Sigmoid colon (tissue), 6 donors: ENCODE measurements at regions not wholly inside any gene's neighbourhood (a gene's known extent, or its start where the extent isn't known, plus 50 kb on each side); places are given as distances from the start of the nearest gene placed in this dataset.

ENCODE experiments used
- DNase-seq: peaks from one replicate; pipeline ENCODE4 v3.0.0-alpha.2; 2019
- H3K27ac ChIP-seq, 4 donors: fragments of 200-600 bp; sonication (generic); one replicate each; pipeline ENCODE4 v1.5.1; 2016 to 2019; ENCODE audit warnings: mild to moderate bottlenecking in 1 of 4
- H3K27me3 ChIP-seq, 3 donors: fragments of 200-600 bp; sonication (generic); one replicate each; pipeline ENCODE4 v1.5.1; 2019; ENCODE audit warnings: mild to moderate bottlenecking in 1 of 3
- H3K36me3 ChIP-seq, 4 donors: fragments of 200-600 bp; sonication (generic); one replicate each; pipeline ENCODE4 v1.5.1; 2016 to 2019
- H3K4me1 ChIP-seq, 4 donors: fragments of 200-600 bp; sonication (generic); one replicate each; pipeline ENCODE4 v1.5.1; 2017 to 2019
- H3K4me3 ChIP-seq, 4 donors: fragments of 200-600 bp; sonication (generic); one replicate each; pipeline ENCODE4 v1.5.1; 2017 to 2019; ENCODE audit warnings: mild to moderate bottlenecking in 2 of 4, moderate library complexity in 1 of 4
- H3K9me3 ChIP-seq, 4 donors: fragments of 200-600 bp in 3 of 4; sonication (generic) in 3 of 4; one replicate each; pipeline versions ENCODE4 v1.5.1 to v1.6.1; 2013 to 2019
- EP300 ChIP-seq, 4 donors: sonication (generic); formaldehyde crosslinking; IDR thresholded peaks; one replicate each; pipeline ENCODE4 v1.6.1; 2017; ENCODE audit warnings: antibody characterized with exemption in 4 of 4
- POLR2A ChIP-seq, 2 donors: fragments of 450-650 bp; IDR thresholded peaks; one replicate each; pipeline ENCODE4 v1.6.1; 2016; ENCODE audit warnings: antibody characterized with exemption in 2 of 2, mild to moderate bottlenecking in 2 of 2, moderate library complexity in 2 of 2
- POLR2AphosphoS5 ChIP-seq, 4 donors: sonication (generic); formaldehyde crosslinking; IDR thresholded peaks; one replicate each; pipeline ENCODE4 v1.6.1; 2017; ENCODE audit warnings: antibody characterized with exemption in 4 of 4
- WGBS, 2 donors: extraction: QIAGEN DNeasy Blood & Tissue Kit; methylation state at CpG; one replicate each; pipeline ENCODE4 v1.1.7; 2013; 5-methylcytosine and 5-hydroxymethylcytosine counted together
- intact Hi-C: fragments of 100-400 bp; cut with DNase I; formaldehyde crosslinking; loops from one replicate; pipeline ENCODE4 v1.15.1; 2023
- TF ChIP-seq, protein P1 (sequence below), 4 experiments: fragments of 450-650 bp in 3 of 4; fragments of 200-600 bp in 1 of 4; IDR thresholded peaks; one replicate each; pipeline ENCODE4 v1.5.1; 2016 to 2019; ENCODE audit warnings: antibody characterized with exemption in 4 of 4, mild to moderate bottlenecking in 3 of 4, moderate library complexity in 2 of 4
- donor health status: healthy with polysubstance abuse.
- donor health status: healthy.

DNA sequence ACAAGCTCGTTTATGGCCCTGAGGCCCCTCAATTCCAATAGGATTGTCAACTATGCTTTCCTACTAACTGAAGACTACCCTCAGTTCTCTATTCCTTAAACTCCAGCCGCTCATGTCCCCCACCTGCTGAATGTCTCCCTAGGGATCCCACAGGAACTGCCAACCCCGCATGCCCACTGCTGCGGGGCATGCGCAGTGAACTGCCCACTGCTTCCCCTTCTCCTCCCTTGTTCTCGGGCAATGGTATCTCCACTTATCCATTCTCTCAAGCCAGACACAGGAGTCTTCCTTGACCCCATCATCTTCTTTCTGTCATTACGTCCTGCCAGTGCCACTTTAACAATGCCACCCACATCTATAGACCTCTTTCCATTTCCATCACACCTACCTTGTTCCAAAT, 90.0 kb downstream of the FGF18 start:
- H3K4me3 ChIP-seq = no peak overlapping the region
- TF ChIP-seq POLR2AphosphoS5 (IDR thresholded peaks at IDR 0.05) (no peak), POLR2A (IDR thresholded peaks at IDR 0.05) (no peak), EP300 (IDR thresholded peaks at IDR 0.05) (no peak)
- TF ChIP-seq, protein P1, sequence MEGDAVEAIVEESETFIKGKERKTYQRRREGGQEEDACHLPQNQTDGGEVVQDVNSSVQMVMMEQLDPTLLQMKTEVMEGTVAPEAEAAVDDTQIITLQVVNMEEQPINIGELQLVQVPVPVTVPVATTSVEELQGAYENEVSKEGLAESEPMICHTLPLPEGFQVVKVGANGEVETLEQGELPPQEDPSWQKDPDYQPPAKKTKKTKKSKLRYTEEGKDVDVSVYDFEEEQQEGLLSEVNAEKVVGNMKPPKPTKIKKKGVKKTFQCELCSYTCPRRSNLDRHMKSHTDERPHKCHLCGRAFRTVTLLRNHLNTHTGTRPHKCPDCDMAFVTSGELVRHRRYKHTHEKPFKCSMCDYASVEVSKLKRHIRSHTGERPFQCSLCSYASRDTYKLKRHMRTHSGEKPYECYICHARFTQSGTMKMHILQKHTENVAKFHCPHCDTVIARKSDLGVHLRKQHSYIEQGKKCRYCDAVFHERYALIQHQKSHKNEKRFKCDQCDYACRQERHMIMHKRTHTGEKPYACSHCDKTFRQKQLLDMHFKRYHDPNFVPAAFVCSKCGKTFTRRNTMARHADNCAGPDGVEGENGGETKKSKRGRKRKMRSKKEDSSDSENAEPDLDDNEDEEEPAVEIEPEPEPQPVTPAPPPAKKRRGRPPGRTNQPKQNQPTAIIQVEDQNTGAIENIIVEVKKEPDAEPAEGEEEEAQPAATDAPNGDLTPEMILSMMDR (IDR thresholded peaks at IDR 0.05) = no peak
- intact Hi-C loops = no loop called here

GRCh38 chr5:171512397-171512796, 93.0 kb downstream of the FGF18 start:
- Histone ChIP-seq H3K27ac (no peak overlapping the region), H3K36me3 (no peaks in the 10 kb centered on the region), H3K4me1 (no peaks in the 10 kb centered on the region), H3K9me3 (no peaks in the 10 kb centered on the region), H3K4me3 (no peak overlapping the region), H3K27me3 (no peaks in the 10 kb centered on the region)
- intact Hi-C loops = no loop called here
- WGBS, 2 donors = 83 to 86% methylated on average over 5 of the region's 5 CpGs
- no peak for DNase-seq
- TF ChIP-seq POLR2AphosphoS5 (IDR thresholded peaks at IDR 0.05) (no peak), EP300 (IDR thresholded peaks at IDR 0.05) (no peak), POLR2A (IDR thresholded peaks at IDR 0.05) (no peak)
- TF ChIP-seq, protein P1 (IDR thresholded peaks at IDR 0.05) = no peak

More for the DNA sequence above, 90.0 kb downstream of the FGF18 start:
- no peak overlapping the region for H3K27ac ChIP-seq
- 85 to 88% methylated on average over 7 of the region's 7 CpGs for WGBS, 2 donors
- no peaks in the 10 kb centered on the region for H3K36me3 ChIP-seq
- no peaks in the 10 kb centered on the region for H3K9me3 ChIP-seq
- H3K4me1 ChIP-seq = peaks cover 0 to 4% (median 0%) of the 10 kb centered on the region in 4 donors
- H3K27me3 ChIP-seq = no peaks in the 10 kb centered on the region
- no peak for DNase-seq

- WGBS, 2 donors = 74 to 79% methylated on average over 2 of the region's 2 CpGs
- TF ChIP-seq EP300 (IDR thresholded peaks at IDR 0.05) (no peak), POLR2AphosphoS5 (IDR thresholded peaks at IDR 0.05) (no peak), POLR2A (IDR thresholded peaks at IDR 0.05) (no peak)
Observed at GRCh38 chr5:171513591-171513990, 94.1 kb downstream of the FGF18 start.

DNA sequence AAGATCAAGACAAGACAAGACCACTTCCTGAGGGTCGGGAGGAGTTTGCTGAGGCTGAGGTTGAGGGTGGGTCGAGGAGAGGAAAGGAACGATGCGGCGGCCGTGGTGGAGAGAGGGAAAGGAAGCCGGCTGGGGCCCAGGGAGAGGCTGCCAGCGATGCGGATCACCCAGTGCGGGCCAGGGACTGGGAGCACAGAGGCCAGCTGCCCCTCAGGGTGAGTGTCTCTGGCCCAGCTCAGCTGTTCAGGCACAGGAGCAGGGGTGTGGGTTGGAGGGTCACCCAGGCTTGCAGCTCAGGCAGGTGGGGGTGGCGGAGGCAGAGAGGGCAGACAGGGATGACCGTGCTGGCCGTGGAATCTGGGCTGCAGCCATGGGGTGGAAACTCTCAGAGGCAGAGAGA, 99.5 kb downstream of the FGF18 start:
- intact Hi-C loops = no loop called here
- H3K9me3 ChIP-seq = no peaks in the 10 kb centered on the region
- H3K4me3 ChIP-seq = no peak overlapping the region
- DNase-seq = no peak
- H3K27ac ChIP-seq = no peak overlapping the region
- WGBS, 2 donors = 91% methylated on average over 13 of the region's 13 CpGs
- H3K27me3 ChIP-seq = no peaks in the 10 kb centered on the region
- H3K36me3 ChIP-seq = no peaks in the 10 kb centered on the region
- TF ChIP-seq EP300 (IDR thresholded peaks at IDR 0.05) (no peak), POLR2AphosphoS5 (IDR thresholded peaks at IDR 0.05) (no peak), POLR2A (IDR thresholded peaks at IDR 0.05) (no peak)
- TF ChIP-seq, protein P1 (IDR thresholded peaks at IDR 0.05) = no peak
- peaks cover 0 to 28% (median 21%) of the 10 kb centered on the region in 4 donors for H3K4me1 ChIP-seq

More at GRCh38 chr5:171513591-171513990, 94.1 kb downstream of the FGF18 start:
- Histone ChIP-seq H3K9me3 (no peaks in the 10 kb centered on the region), H3K27me3 (no peaks in the 10 kb centered on the region), H3K4me1 (no peaks in the 10 kb centered on the region), H3K4me3 (no peak overlapping the region), H3K27ac (no peak overlapping the region), H3K36me3 (no peaks in the 10 kb centered on the region)
- intact Hi-C loops = no loop called here
- no peak for DNase-seq

GRCh38 chr5:171520300-171521174, 101.1 kb downstream of the FGF18 start:
- 28 to 62% methylated on average over 20 of the region's 20 CpGs for WGBS, 2 donors
- H3K4me3 ChIP-seq = no peak overlapping the region
- intact Hi-C loops = no loop called here
- H3K36me3 ChIP-seq = no peaks in the 10 kb centered on the region
- no peak for DNase-seq
- no peaks in the 10 kb centered on the region for H3K27me3 ChIP-seq
- TF ChIP-seq EP300 (IDR thresholded peaks at IDR 0.05) (no peak), POLR2A (IDR thresholded peaks at IDR 0.05) (no peak), POLR2AphosphoS5 (IDR thresholded peaks at IDR 0.05) (no peak)
- TF ChIP-seq, protein P1 (IDR thresholded peaks at IDR 0.05) = no peak
- H3K27ac ChIP-seq = peak overlapping the region; percentile 49 to 82 (median 73)
- no peaks in the 10 kb centered on the region for H3K9me3 ChIP-seq
- H3K4me1 ChIP-seq = peaks cover 0 to 45% (median 35%) of the 10 kb centered on the region in 4 donors
